HEK293T (cell line): ENCODE measurements at regions not wholly inside any gene's neighbourhood (a gene's known extent, or its start where the extent isn't known, plus 50 kb on each side); places are given as distances from the start of the nearest gene placed in this dataset.
"Not testable (repeated sequence)": the region's sequence is repeated elsewhere in the genome, so short reads cannot be mapped to it uniquely, and the experiment has no call there.

Experiments
- ARNT ChIP-seq: fragments of 450-650 bp; IDR thresholded peaks from 2 replicates; pipeline ENCODE4 v1.6.1; 2017; ENCODE audit warnings: mild to moderate bottlenecking
- BHLHE40 ChIP-seq: fragments of 450-650 bp; IDR thresholded peaks from 2 replicates; pipeline ENCODE4 v1.6.1; 2016; ENCODE audit warnings: mild to moderate bottlenecking, moderate library complexity, borderline replicate concordance
- CTBP1 ChIP-seq: fragments of 450-650 bp; IDR thresholded peaks from 2 replicates; pipeline ENCODE4 v1.6.1; 2016; ENCODE audit warnings: borderline replicate concordance
- ELF4 ChIP-seq: fragments of 450-650 bp; IDR thresholded peaks from 2 replicates; pipeline ENCODE4 v1.6.1; 2017; ENCODE audit warnings: antibody characterized with exemption
- HDGF ChIP-seq: fragments of 450-650 bp; IDR thresholded peaks from 2 replicates; pipeline ENCODE4 v1.6.1; 2017; ENCODE audit warnings: antibody characterized with exemption, borderline replicate concordance
- L3MBTL2 ChIP-seq: fragments of 450-650 bp; conservative IDR thresholded peaks from 2 replicates; pipeline ENCODE4 v1.6.1; 2016; ENCODE audit warnings: mild to moderate bottlenecking
- SP1 ChIP-seq: fragments of 450-650 bp; IDR thresholded peaks from 2 replicates; pipeline ENCODE4 v1.6.1; 2017
- ZNF384 ChIP-seq: fragments of 450-650 bp; IDR thresholded peaks from 2 replicates; pipeline ENCODE4 v1.6.1; 2016

- TF ChIP-seq BHLHE40, ELF4, HDGF, SP1, ARNT, CTBP1, ZNF384, L3MBTL2: not testable (repeated sequence)
Measured at GRCh38 chr7:69106946-69107345, 491.3 kb upstream of the AUTS2 start.
